SK-N-SH (cell line): ENCODE measurements at regions not wholly inside any gene's neighbourhood (a gene's known extent, or its start where the extent isn't known, plus 50 kb on each side); places are given as distances from the start of the nearest gene placed in this dataset.

Source experiments
- CTCF ChIA-PET: fragments of 300-600, 350-600 bp; formaldehyde crosslinking; extraction: SDS; loops from one replicate; lab custom pipeline; 2021; lab: Yijun Ruan, JAX
- POLR2A ChIA-PET: fragments of 350-600 bp; sonication (Branson Sonifier 250); formaldehyde crosslinking; extraction: SDS; loops from one replicate; lab custom pipeline; 2020; ENCODE audit warnings: antibody characterized with exemption, inconsistent platforms; lab: Yijun Ruan, JAX
- DNase-seq: peaks from one replicate; pipeline ENCODE4 v3.0.0; 2012
- H2AFZ ChIP-seq: fragments of 200-600 bp; sonication (generic); 2 replicates; pipeline ENCODE4 v1.8.1; 2016; ENCODE audit warnings: antibody characterized with exemption, mild to moderate bottlenecking, low read depth
- H3F3A ChIP-seq: fragments of 200-600 bp; sonication (generic); replicated peaks from 2 replicates; pipeline ENCODE3; 2016; ENCODE audit warnings: antibody characterized with exemption, mild to moderate bottlenecking; ENCODE audit not compliant: insufficient read depth
- H3K27ac ChIP-seq, 2 experiments: fragments of 200-500 bp in 1 of 2; fragments of 200-600 bp in 1 of 2; sonication (Bioruptor generic) in 1 of 2; sonication (generic), shearing (Covaris generic) in 1 of 2; 2 replicates each; pipeline versions ENCODE4 v1.5.1 to v1.6.1; 2014 to 2016; ENCODE audit warnings: low read depth in 2 of 2, inconsistent platforms in 1 of 2, low read length in 1 of 2, mild to moderate bottlenecking in 1 of 2, mixed read lengths in 1 of 2
- H3K27me3 ChIP-seq: fragments of 200-600 bp; sonication (generic), shearing (Covaris generic); 2 replicates; pipeline ENCODE4 v1.6.1; 2016; ENCODE audit warnings: mixed run types; ENCODE audit not compliant: insufficient read depth
- H3K36me3 ChIP-seq, 2 experiments: fragments of 200-500 bp in 1 of 2; fragments of 200-600 bp in 1 of 2; sonication (Bioruptor generic) in 1 of 2; sonication (generic) in 1 of 2; replicated peaks in 1 of 2; 2 replicates each; pipeline versions ENCODE3 to v1.5.1; 2014 to 2016; ENCODE audit warnings: low read length in 1 of 2, mild to moderate bottlenecking in 1 of 2; ENCODE audit not compliant: insufficient read depth in 2 of 2, control insufficient read depth in 1 of 2
- H3K4me1 ChIP-seq, 2 experiments: fragments of 200-500 bp in 1 of 2; fragments of 200-600 bp in 1 of 2; sonication (Bioruptor generic) in 1 of 2; sonication (generic), shearing (Covaris generic) in 1 of 2; 2 replicates each; pipeline versions ENCODE4 v1.5.1 to v1.6.1; 2014 to 2016; ENCODE audit warnings: low read depth in 1 of 2, low read length in 1 of 2, mixed run types in 1 of 2; ENCODE audit not compliant: insufficient read depth in 2 of 2, control insufficient read depth in 1 of 2
- H3K4me2 ChIP-seq: fragments of 200-600 bp; sonication (generic), shearing (Covaris generic); 2 replicates; pipeline ENCODE4 v1.6.1; 2017; ENCODE audit warnings: mixed run types
- H3K4me3 ChIP-seq, 2 experiments: fragments of 200-500 bp in 1 of 2; fragments of 200-600 bp in 1 of 2; sonication (Bioruptor generic) in 1 of 2; sonication (generic), shearing (Covaris generic) in 1 of 2; 2 replicates each; pipeline versions ENCODE4 v1.5.1 to v1.8.1; 2014 to 2016; ENCODE audit warnings: low read depth in 2 of 2, inconsistent platforms in 1 of 2, low read length in 1 of 2, mild to moderate bottlenecking in 1 of 2, mixed read lengths in 1 of 2, moderate library complexity in 1 of 2
- H3K79me2 ChIP-seq: fragments of 200-600 bp; sonication (generic); 2 replicates; pipeline ENCODE4 v1.8.1; 2017; ENCODE audit warnings: mild to moderate bottlenecking; ENCODE audit not compliant: insufficient read depth
- H3K9ac ChIP-seq: fragments of 200-600 bp; sonication (generic); 2 replicates; pipeline ENCODE4 v1.6.1; 2017; ENCODE audit warnings: mixed run types
- H3K9me2 ChIP-seq: fragments of 200-600 bp; sonication (generic); 2 replicates; pipeline ENCODE4 v1.6.1; 2017; ENCODE audit warnings: mixed run types
- H3K9me3 ChIP-seq: fragments of 200-600 bp; sonication (generic); 2 replicates; pipeline ENCODE4 v1.6.1; 2017; ENCODE audit warnings: mixed run types, mild to moderate bottlenecking, moderate library complexity
- H4K20me1 ChIP-seq: fragments of 200-600 bp; sonication (generic); 2 replicates; pipeline ENCODE4 v1.6.1; 2017; ENCODE audit warnings: mild to moderate bottlenecking, mixed run types; ENCODE audit not compliant: insufficient read depth
- CHD2 ChIP-seq: fragments of 150-350 bp; IDR thresholded peaks from 2 replicates; pipeline ENCODE4 v1.6.1; 2018; ENCODE audit warnings: low read length; ENCODE audit not compliant: partially characterized antibody
- ELF1 ChIP-seq: IDR thresholded peaks from 2 replicates; pipeline ENCODE4 v1.4.0; 2012
- EP300 ChIP-seq, 2 experiments: IDR thresholded peaks; 2 replicates each; pipeline versions ENCODE4 v1.4.0 to v1.6.1; 2012; ENCODE audit warnings: borderline replicate concordance in 1 of 2, low read depth in 1 of 2, low read length in 1 of 2
- EZH2phosphoT487 ChIP-seq: fragments of 200-600 bp; sonication (generic); IDR thresholded peaks from 2 replicates; pipeline ENCODE4 v1.6.1; 2017; ENCODE audit warnings: low read depth, mixed run types, mild to moderate bottlenecking, antibody characterized with exemption, moderate library complexity, borderline replicate concordance
- FOSL2 ChIP-seq: IDR thresholded peaks from 2 replicates; pipeline ENCODE4 v1.4.0; 2012; ENCODE audit warnings: low read depth, mild to moderate bottlenecking, moderate library complexity, borderline replicate concordance
- FOXJ3 ChIP-seq: sonication (generic); formaldehyde crosslinking; IDR thresholded peaks from 2 replicates; pipeline ENCODE4 v1.5.1; 2020; ENCODE audit warnings: mild to moderate bottlenecking, missing genetic modification reagents
- FOXM1 ChIP-seq: IDR thresholded peaks from 2 replicates; pipeline ENCODE4 v1.4.0; 2012; ENCODE audit warnings: low read depth, mild to moderate bottlenecking
- GABPA ChIP-seq: IDR thresholded peaks from 2 replicates; pipeline ENCODE4 v1.4.0; 2012; ENCODE audit warnings: low read depth, mild to moderate bottlenecking
- IRF3 ChIP-seq: fragments of 150-350 bp; IDR thresholded peaks from 2 replicates; pipeline ENCODE4 v1.6.1; 2016; ENCODE audit warnings: mild to moderate bottlenecking, low read depth, low read length
- JUND ChIP-seq: IDR thresholded peaks from 2 replicates; pipeline ENCODE4 v1.4.0; 2012
- MEF2A ChIP-seq: IDR thresholded peaks from 2 replicates; pipeline ENCODE4 v1.4.0; 2012; ENCODE audit warnings: low read depth, borderline replicate concordance
- NRF1 ChIP-seq: IDR thresholded peaks from 2 replicates; pipeline ENCODE4 v1.6.1; 2012; ENCODE audit warnings: low read depth, mild to moderate bottlenecking, low read length
- PBX3 ChIP-seq: IDR thresholded peaks from 2 replicates; pipeline ENCODE4; 2012
- POLR2AphosphoS5 ChIP-seq: IDR thresholded peaks from 2 replicates; pipeline ENCODE4 v1.6.1; 2012; ENCODE audit warnings: low read depth, low read length
- RAD21 ChIP-seq: IDR thresholded peaks from 2 replicates; pipeline ENCODE4 v1.6.1; 2012; ENCODE audit warnings: mild to moderate bottlenecking, low read length
- RCOR1 ChIP-seq: fragments of 150-350 bp; IDR thresholded peaks from 2 replicates; pipeline ENCODE4 v1.6.1; 2017; ENCODE audit warnings: antibody characterized with exemption, low read length
- RFX5 ChIP-seq: IDR thresholded peaks from 2 replicates; pipeline ENCODE4 v1.6.1; 2012; ENCODE audit warnings: mild to moderate bottlenecking, improper control_type of control experiment, low read length
- RXRA ChIP-seq: IDR thresholded peaks from 2 replicates; pipeline ENCODE4 v1.4.0; 2012; ENCODE audit warnings: low read depth, mild to moderate bottlenecking, borderline replicate concordance
- SMC3 ChIP-seq: IDR thresholded peaks from 2 replicates; pipeline ENCODE4 v1.6.1; 2012; ENCODE audit warnings: low read depth, low read length, improper control_type of control experiment
- TCF12 ChIP-seq: IDR thresholded peaks from 2 replicates; pipeline ENCODE4 v1.4.0; 2012
- YY1 ChIP-seq: IDR thresholded peaks from 2 replicates; pipeline ENCODE4 v1.4.0; 2012; ENCODE audit warnings: low read depth, mild to moderate bottlenecking
- ZBTB33 ChIP-seq: IDR thresholded peaks from 2 replicates; pipeline ENCODE4 v1.4.0; 2012; ENCODE audit warnings: low read depth, borderline replicate concordance
- WGBS: methylation state at CpG from one replicate; pipeline ENCODE4 v1.1.6; 2017; ENCODE audit warnings: low lambda C conversion rate; 5-methylcytosine and 5-hydroxymethylcytosine counted together
- TF ChIP-seq, protein P1 (sequence below): fragments of 200-600 bp; sonication (generic); IDR thresholded peaks from 2 replicates; pipeline ENCODE4 v1.6.1; 2017; ENCODE audit warnings: antibody characterized with exemption, mild to moderate bottlenecking, moderate library complexity
- TF ChIP-seq, protein P2 (sequence below): IDR thresholded peaks from 2 replicates; pipeline ENCODE4 v1.4.0; 2012; ENCODE audit warnings: low read depth

- WGBS, result 58% methylated on average over 2 of the region's 2 CpGs
Observed at GRCh38 chr9:29297592-29297991, 1724.3 kb upstream of the C9orf72 start.

GRCh38 chr9:29311221-29311620, 1737.9 kb upstream of the C9orf72 start:
- no peaks in the 10 kb centered on the region for H3K9me3 ChIP-seq
- H3K27me3 ChIP-seq, result no peaks in the 10 kb centered on the region
- 34% methylated on average over 3 of the region's 3 CpGs for WGBS
- peaks cover 17% of the 10 kb centered on the region for H3F3A ChIP-seq
- no peak for DNase-seq
- H3K4me2 ChIP-seq, result peak overlapping the region; percentile 49
- H3K36me3 ChIP-seq, result no peaks in the 10 kb centered on the region
- no peak overlapping the region for H3K4me3 ChIP-seq
- 0 out of 2 replicates have a peak, but pooled peaks cover 3% of the 10 kb centered on the region for H3K9me2 ChIP-seq
- POLR2A ChIA-PET, result no interaction called here
- no peak overlapping the region for H3K9ac ChIP-seq
- H2AFZ ChIP-seq, result peak overlapping the region; percentile 63
- H3K27ac ChIP-seq, result peak overlapping the region in 1 of 2 experiments; percentile 45; a peak in 2 of 4 replicates
- CTCF ChIA-PET, result no interaction called here
- H3K79me2 ChIP-seq, result no peaks in the 10 kb centered on the region
- H4K20me1 ChIP-seq, result no peaks in the 10 kb centered on the region
- peaks cover 0 to 13% of the 10 kb centered on the region in 2 experiments; a peak in 2 of 4 replicates for H3K4me1 ChIP-seq
- TF ChIP-seq FOSL2 (0 out of 2 replicates have a peak, but pooled peaks have one; percentile 41), RXRA (peak; percentile 23; the same call in 1 of the 2 replicates), CHD2 (no peak), SMC3 (no peak), YY1 (no peak), JUND (0 out of 2 replicates have a peak, but pooled peaks have one; percentile 28), ZBTB33 (no peak), TCF12 (peak; percentile 38), PBX3 (peak; percentile 50; the same call in 1 of the 2 replicates), NRF1 (no peak), EZH2phosphoT487 (no peak), RFX5 (no peak), IRF3 (no peak), RCOR1 (no peak), RAD21 (no peak), GABPA (no peak), MEF2A (0 out of 2 replicates have a peak, but pooled peaks have one; percentile 16), FOXJ3 (CRISPR knock-in tag) (no peak), POLR2AphosphoS5 (no peak), EP300 (IDR thresholded peaks at IDR 0.05; ENCODE audit: borderline replicate concordance in 1 of 2, low read depth in 1 of 2, low read length in 1 of 2) (no peak), FOXM1 (no peak)
- TF ChIP-seq, protein P1, sequence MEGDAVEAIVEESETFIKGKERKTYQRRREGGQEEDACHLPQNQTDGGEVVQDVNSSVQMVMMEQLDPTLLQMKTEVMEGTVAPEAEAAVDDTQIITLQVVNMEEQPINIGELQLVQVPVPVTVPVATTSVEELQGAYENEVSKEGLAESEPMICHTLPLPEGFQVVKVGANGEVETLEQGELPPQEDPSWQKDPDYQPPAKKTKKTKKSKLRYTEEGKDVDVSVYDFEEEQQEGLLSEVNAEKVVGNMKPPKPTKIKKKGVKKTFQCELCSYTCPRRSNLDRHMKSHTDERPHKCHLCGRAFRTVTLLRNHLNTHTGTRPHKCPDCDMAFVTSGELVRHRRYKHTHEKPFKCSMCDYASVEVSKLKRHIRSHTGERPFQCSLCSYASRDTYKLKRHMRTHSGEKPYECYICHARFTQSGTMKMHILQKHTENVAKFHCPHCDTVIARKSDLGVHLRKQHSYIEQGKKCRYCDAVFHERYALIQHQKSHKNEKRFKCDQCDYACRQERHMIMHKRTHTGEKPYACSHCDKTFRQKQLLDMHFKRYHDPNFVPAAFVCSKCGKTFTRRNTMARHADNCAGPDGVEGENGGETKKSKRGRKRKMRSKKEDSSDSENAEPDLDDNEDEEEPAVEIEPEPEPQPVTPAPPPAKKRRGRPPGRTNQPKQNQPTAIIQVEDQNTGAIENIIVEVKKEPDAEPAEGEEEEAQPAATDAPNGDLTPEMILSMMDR, result no peak
- TF ChIP-seq, protein P2, sequence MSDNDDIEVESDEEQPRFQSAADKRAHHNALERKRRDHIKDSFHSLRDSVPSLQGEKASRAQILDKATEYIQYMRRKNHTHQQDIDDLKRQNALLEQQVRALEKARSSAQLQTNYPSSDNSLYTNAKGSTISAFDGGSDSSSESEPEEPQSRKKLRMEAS, result no peak

More at GRCh38 chr9:29297592-29297991, 1724.3 kb upstream of the C9orf72 start:
- Histone ChIP-seq H3K79me2 (no peaks in the 10 kb centered on the region), H3K9me3 (peaks cover 27% of the 10 kb centered on the region), H3F3A (no peaks in the 10 kb centered on the region), H3K4me2 (no peak overlapping the region), H3K9me2 (no peaks in the 10 kb centered on the region), H3K4me3 (no peak overlapping the region), H3K9ac (no peak overlapping the region), H4K20me1 (no peaks in the 10 kb centered on the region), H3K36me3 (peaks cover 0 to 7% of the 10 kb centered on the region in 2 experiments), H3K4me1 (no peaks in the 10 kb centered on the region), H3K27ac (no peak overlapping the region), H3K27me3 (no peaks in the 10 kb centered on the region), H2AFZ (no peak overlapping the region)
- TF ChIP-seq ELF1, result no peak
- ChIA-PET POLR2A (no interaction called here), CTCF (interaction anchor here (0.8 kb wide), 1 partner anchor 17 kb away, joined by 3 read pairs; no protein-coding TSS in a partner anchor)
- DNase-seq, result no peak
